ENCODE measurements at regions not wholly inside any gene's neighbourhood (a gene's known extent, or its start where the extent isn't known, plus 50 kb on each side); places are given as distances from the start of the nearest gene placed in this dataset.

- intact Hi-C loops (cut with DNase I) = no loop called here
These were observed 72.5 kb upstream of the ARHGEF3 start for GRCh38 chr3:56874269-56874668.

GRCh38 chr3:56870436-56870835 is 68.7 kb upstream of the ARHGEF3 start:
- H3K36me3 ChIP-seq = no peaks in the 10 kb centered on the region
- 82 to 89% (median 88%) methylated on average over 1 of the region's 1 CpG for WGBS, 3 donors
- intact Hi-C loops (cut with DNase I) = no loop called here
- H3K4me3 ChIP-seq = no peak overlapping the region
- TF ChIP-seq CTCF (IDR thresholded peaks at IDR 0.05) (no peak), POLR2A (IDR thresholded peaks at IDR 0.05) (no peak), EP300 (IDR thresholded peaks at IDR 0.05) (no peak)
- no peak overlapping the region for H3K27ac ChIP-seq
- no peak for DNase-seq
- H3K27me3 ChIP-seq = no peaks in the 10 kb centered on the region
- H3K4me1 ChIP-seq (ENCODE audit: insufficient read depth) = no peaks in the 10 kb centered on the region
- no peaks in the 10 kb centered on the region for H3K9me3 ChIP-seq

More at GRCh38 chr3:56874269-56874668, 72.5 kb upstream of the ARHGEF3 start:
- no peak overlapping the region for H3K4me3 ChIP-seq
- WGBS, 3 donors = 65 to 70% (median 66%) methylated on average over 4 of the region's 4 CpGs
- no peaks in the 10 kb centered on the region for H3K9me3 ChIP-seq
- no peaks in the 10 kb centered on the region for H3K27me3 ChIP-seq
- no peak for TF ChIP-seq CTCF (IDR thresholded peaks at IDR 0.05)
- no peak for TF ChIP-seq POLR2A (IDR thresholded peaks at IDR 0.05)
- TF ChIP-seq EP300 (IDR thresholded peaks at IDR 0.05) = no peak
- no peak overlapping the region for H3K27ac ChIP-seq
- H3K36me3 ChIP-seq = no peaks in the 10 kb centered on the region
- H3K4me1 ChIP-seq (ENCODE audit: insufficient read depth) = no peaks in the 10 kb centered on the region
- no peak for DNase-seq

- H3K36me3 ChIP-seq = no peaks in the 10 kb centered on the region
- TF ChIP-seq CTCF (IDR thresholded peaks at IDR 0.05) (no peak), POLR2A (IDR thresholded peaks at IDR 0.05) (no peak), EP300 (IDR thresholded peaks at IDR 0.05) (no peak)
- H3K27ac ChIP-seq = no peak overlapping the region
- intact Hi-C loops (cut with DNase I) = no loop called here
- no peak overlapping the region for H3K4me3 ChIP-seq
- WGBS, 3 donors = 42 to 68% (median 61%) methylated on average over 6 of the region's 6 CpGs
- H3K4me1 ChIP-seq (ENCODE audit: insufficient read depth) = no peaks in the 10 kb centered on the region
- no peaks in the 10 kb centered on the region for H3K9me3 ChIP-seq
- H3K27me3 ChIP-seq = no peaks in the 10 kb centered on the region
- no peak for DNase-seq
These were observed 67.6 kb upstream of the ARHGEF3 start for GRCh38 chr3:56869157-56869889.

GRCh38 chr3:56868706-56869105 is 67.0 kb upstream of the ARHGEF3 start:
- no peaks in the 10 kb centered on the region for H3K4me1 ChIP-seq (ENCODE audit: insufficient read depth)
- no peak for TF ChIP-seq POLR2A (IDR thresholded peaks at IDR 0.05)
- no peak for TF ChIP-seq CTCF (IDR thresholded peaks at IDR 0.05)
- no peak for TF ChIP-seq EP300 (IDR thresholded peaks at IDR 0.05)
- H3K36me3 ChIP-seq = no peaks in the 10 kb centered on the region
- no peaks in the 10 kb centered on the region for H3K27me3 ChIP-seq
- WGBS, 3 donors = 87 to 92% (median 87%) methylated on average over 5 of the region's 5 CpGs
- intact Hi-C loops (cut with DNase I) = no loop called here
- DNase-seq = no peak
- H3K27ac ChIP-seq = no peak overlapping the region
- no peak overlapping the region for H3K4me3 ChIP-seq
- H3K9me3 ChIP-seq = no peaks in the 10 kb centered on the region
